CD4-positive, CD25-positive, alpha-beta regulatory T cell (primary cell): ENCODE measurements at regions not wholly inside any gene's neighbourhood (a gene's known extent, or its start where the extent isn't known, plus 50 kb on each side); places are given as distances from the start of the nearest gene placed in this dataset.
A peak's percentile ranks its signal among the peaks of the same experiment; 100 is the strongest.
"Not testable (repeated sequence)": the region's sequence is repeated elsewhere in the genome, so short reads cannot be mapped to it uniquely, and the experiment has no call there.

Source experiments
- ATAC-seq, 2 donors: fragments of 150-1000 bp; cut with Tn5 transposase; one replicate each; pipeline ENCODE4 v1.10.0; 2021; ENCODE audit warnings: low read depth in 2 of 2, moderate number of reproducible peaks in 2 of 2, moderate library complexity in 1 of 2
- DNase-seq, 3 donors: peaks; one replicate each; pipeline versions ENCODE4 v3.0.0 to v3.0.0-alpha.2; 2012 to 2022; ENCODE audit warnings: mixed read lengths in 1 of 3
- H3K27ac ChIP-seq: one replicate; pipeline ENCODE4 v1.7.0; 2013; ENCODE audit warnings: mild to moderate bottlenecking, low read length; ENCODE audit not compliant: insufficient read depth, poor library complexity, severe bottlenecking
- H3K27me3 ChIP-seq: one replicate; pipeline ENCODE4 v1.7.0; 2013; ENCODE audit warnings: low read length; ENCODE audit not compliant: control insufficient read depth, insufficient read depth
- H3K36me3 ChIP-seq: one replicate; pipeline ENCODE4 v1.7.0; 2013; ENCODE audit warnings: mild to moderate bottlenecking, low read length, moderate library complexity; ENCODE audit not compliant: control insufficient read depth, insufficient read depth
- H3K4me1 ChIP-seq: 2 replicates; pipeline ENCODE4 v1.7.0; 2013; ENCODE audit warnings: mild to moderate bottlenecking, low read length; ENCODE audit not compliant: insufficient read depth, control insufficient read depth, poor library complexity, severe bottlenecking
- H3K4me3 ChIP-seq: one replicate; pipeline ENCODE4 v1.7.0; 2013; ENCODE audit warnings: low read depth, mild to moderate bottlenecking, low read length, moderate library complexity
- H3K9me3 ChIP-seq, 2 experiments: 1 replicate in 1 of 2; 2 replicates in 1 of 2; pipeline ENCODE4 v1.7.0; 2013; ENCODE audit warnings: low read length in 2 of 2, mild to moderate bottlenecking in 1 of 2, moderate library complexity in 1 of 2; ENCODE audit not compliant: control insufficient read depth in 2 of 2
- H3K27ac Mint-ChIP-seq, 3 donors: one replicate each; pipeline ENCODE4 v1.8.0; 2020 to 2022; ENCODE audit warnings: mild to moderate bottlenecking in 3 of 3, mixed read lengths in 3 of 3, moderate library complexity in 2 of 3
- H3K27me3 Mint-ChIP-seq: one replicate; pipeline ENCODE4 v1.8.0; 2022; ENCODE audit warnings: mild to moderate bottlenecking, mixed read lengths
- H3K36me3 Mint-ChIP-seq: one replicate; pipeline ENCODE4 v1.8.0; 2020; ENCODE audit warnings: mixed read lengths
- H3K4me1 Mint-ChIP-seq, 4 donors: one replicate each; pipeline ENCODE4 v1.8.0; 2020 to 2022; ENCODE audit warnings: mixed read lengths in 4 of 4, mild to moderate bottlenecking in 1 of 4
- H3K4me3 Mint-ChIP-seq, 4 donors: one replicate each; pipeline ENCODE4 v1.8.0; 2020 to 2022; ENCODE audit warnings: mild to moderate bottlenecking in 4 of 4, mixed read lengths in 4 of 4, moderate library complexity in 3 of 4
- H3K9me3 Mint-ChIP-seq, 7 donors: one replicate each; pipeline ENCODE4 v1.8.0; 2020 to 2022; ENCODE audit warnings: mixed read lengths in 7 of 7, mild to moderate bottlenecking in 3 of 7, moderate library complexity in 2 of 7

GRCh38 chr17:5770441-5771270 lies 186.3 kb upstream of the NLRP1 start:
- H3K4me1 Mint-ChIP-seq: no peaks in the 10 kb centered on the region
- no peaks in the 10 kb centered on the region for H3K9me3 Mint-ChIP-seq
- DNase-seq (no peak), ATAC-seq (no peak)
- H3K4me3 Mint-ChIP-seq: no peak overlapping the region
- H3K36me3 Mint-ChIP-seq: no peaks in the 10 kb centered on the region
- no peaks in the 10 kb centered on the region for H3K36me3 ChIP-seq
- no peak overlapping the region for H3K27ac Mint-ChIP-seq
- H3K4me1 ChIP-seq: no peaks in the 10 kb centered on the region
- H3K27me3 Mint-ChIP-seq: peaks cover 11% of the 10 kb centered on the region
- no peak overlapping the region for H3K4me3 ChIP-seq
- no peaks in the 10 kb centered on the region for H3K9me3 ChIP-seq
- H3K27ac ChIP-seq: no peak overlapping the region
- peaks cover 2% of the 10 kb centered on the region for H3K27me3 ChIP-seq

- not testable (repeated sequence) for H3K27ac ChIP-seq, H3K4me1 Mint-ChIP-seq, H3K36me3 Mint-ChIP-seq, H3K36me3 ChIP-seq, H3K27ac Mint-ChIP-seq, H3K9me3 ChIP-seq, H3K4me1 ChIP-seq, H3K4me3 Mint-ChIP-seq, H3K9me3 Mint-ChIP-seq, DNase-seq, H3K27me3 ChIP-seq, H3K4me3 ChIP-seq, ATAC-seq
- H3K27me3 Mint-ChIP-seq: peaks cover 11% of the 10 kb centered on the region
These were observed 186.9 kb upstream of the NLRP1 start for GRCh38 chr17:5771271-5771577.

- not testable (repeated sequence) for H3K4me1 ChIP-seq, H3K4me3 ChIP-seq, H3K9me3 ChIP-seq, H3K27me3 ChIP-seq, H3K4me3 Mint-ChIP-seq, H3K9me3 Mint-ChIP-seq, ATAC-seq, H3K4me1 Mint-ChIP-seq, H3K27ac ChIP-seq, H3K27ac Mint-ChIP-seq, H3K36me3 ChIP-seq, DNase-seq, H3K36me3 Mint-ChIP-seq
- peaks cover 11% of the 10 kb centered on the region for H3K27me3 Mint-ChIP-seq
These were observed 187.7 kb upstream of the NLRP1 start for GRCh38 chr17:5772017-5772416.

GRCh38 chr17:5772720-5773119 lies 188.4 kb upstream of the NLRP1 start:
- ATAC-seq (no peak), DNase-seq (no peak)
- H3K4me1 ChIP-seq: no peaks in the 10 kb centered on the region
- Mint-ChIP-seq H3K9me3 (no peaks in the 10 kb centered on the region), H3K27ac (no peak overlapping the region), H3K27me3 (peaks cover 13% of the 10 kb centered on the region), H3K4me1 (no peaks in the 10 kb centered on the region), H3K4me3 (no peak overlapping the region), H3K36me3 (no peaks in the 10 kb centered on the region)
- H3K27ac ChIP-seq: no peak overlapping the region
- no peaks in the 10 kb centered on the region for H3K9me3 ChIP-seq
- H3K27me3 ChIP-seq: peaks cover 2% of the 10 kb centered on the region
- no peak overlapping the region for H3K4me3 ChIP-seq
- H3K36me3 ChIP-seq: no peaks in the 10 kb centered on the region

GRCh38 chr17:5773816-5774360 lies 189.6 kb upstream of the NLRP1 start:
- no peak overlapping the region for H3K27ac Mint-ChIP-seq

GRCh38 chr17:5775098-5775497 lies 190.8 kb upstream of the NLRP1 start:
- DNase-seq (no peak), ATAC-seq (no peak)
- peaks cover 2% of the 10 kb centered on the region for H3K27me3 ChIP-seq
- no peaks in the 10 kb centered on the region for H3K4me1 ChIP-seq
- no peak overlapping the region for H3K27ac Mint-ChIP-seq
- H3K36me3 ChIP-seq: no peaks in the 10 kb centered on the region
- no peaks in the 10 kb centered on the region for H3K9me3 ChIP-seq
- H3K27me3 Mint-ChIP-seq: peaks cover 20% of the 10 kb centered on the region
- no peaks in the 10 kb centered on the region for H3K9me3 Mint-ChIP-seq
- no peaks in the 10 kb centered on the region for H3K36me3 Mint-ChIP-seq
- no peak overlapping the region for H3K4me3 Mint-ChIP-seq
- no peak overlapping the region for H3K4me3 ChIP-seq
- no peaks in the 10 kb centered on the region for H3K4me1 Mint-ChIP-seq
- H3K27ac ChIP-seq: no peak overlapping the region

More at GRCh38 chr17:5773816-5774360, 189.6 kb upstream of the NLRP1 start:
- Mint-ChIP-seq H3K36me3 (no peaks in the 10 kb centered on the region), H3K4me1 (no peaks in the 10 kb centered on the region), H3K4me3 (no peak overlapping the region), H3K9me3 (no peaks in the 10 kb centered on the region), H3K27me3 (peaks cover 20% of the 10 kb centered on the region)
- H3K36me3 ChIP-seq: no peaks in the 10 kb centered on the region
- H3K9me3 ChIP-seq: no peaks in the 10 kb centered on the region
- no peak for ATAC-seq
- no peaks in the 10 kb centered on the region for H3K4me1 ChIP-seq
- DNase-seq: no peak
- H3K27me3 ChIP-seq: peaks cover 2% of the 10 kb centered on the region
- no peak overlapping the region for H3K4me3 ChIP-seq
- no peak overlapping the region for H3K27ac ChIP-seq

- Mint-ChIP-seq H3K27me3 (peaks cover 16% of the 10 kb centered on the region), H3K4me3 (peak overlapping the region in 1 of 4 donors; percentile 67), H3K9me3 (peaks cover 0 to 6% (median 1%) of the 10 kb centered on the region in 7 donors), H3K36me3 (no peaks in the 10 kb centered on the region), H3K27ac (no peak overlapping the region), H3K4me1 (no peaks in the 10 kb centered on the region)
- no peaks in the 10 kb centered on the region for H3K9me3 ChIP-seq
- no peaks in the 10 kb centered on the region for H3K27me3 ChIP-seq
- H3K4me1 ChIP-seq: no peaks in the 10 kb centered on the region
- H3K27ac ChIP-seq: no peak overlapping the region
- H3K4me3 ChIP-seq: no peak overlapping the region
- ATAC-seq (no peak), DNase-seq (no peak)
- H3K36me3 ChIP-seq: no peaks in the 10 kb centered on the region
These were observed 196.2 kb upstream of the NLRP1 start for GRCh38 chr17:5780476-5780875.
